Motor neuron (in vitro differentiated cells): ENCODE measurements at regions not wholly inside any gene's neighbourhood (a gene's known extent, or its start where the extent isn't known, plus 50 kb on each side); places are given as distances from the start of the nearest gene placed in this dataset.

Source experiments
- ATAC-seq, 8 experiments: fragments of 200-7000 bp; cut with Tn5 transposase; replicated peaks in 6 of 8; 2 replicates each; pipeline ENCODE4 v1.8.0; 2021; ENCODE audit warnings: mild to moderate bottlenecking in 8 of 8, moderate library complexity in 8 of 8
- H3K27ac ChIP-seq, 2 donors: fragments of 250-450 bp; sonication (Bioruptor Pico); 2 replicates each; pipeline ENCODE4 v1.9.0; 2021; ENCODE audit warnings: antibody characterized with exemption in 2 of 2, mild to moderate bottlenecking in 2 of 2, moderate library complexity in 1 of 2
- H3K4me1 ChIP-seq, 2 donors: fragments of 250-450 bp; sonication (Bioruptor Pico); replicated peaks in 1 of 2; 2 replicates each; pipeline ENCODE4 v1.6.1; 2021; ENCODE audit warnings: antibody characterized with exemption in 2 of 2, mild to moderate bottlenecking in 2 of 2, moderate library complexity in 1 of 2
- H3K4me3 ChIP-seq, 5 donors: fragments of 250-450 bp; sonication (Bioruptor Pico); 2 replicates each; pipeline ENCODE4 v1.9.0; 2021; ENCODE audit warnings: antibody characterized with exemption in 5 of 5, mild to moderate bottlenecking in 5 of 5, moderate library complexity in 4 of 5
- WGBS, 10 experiments: fragments of 450-650 bp; shearing (Covaris generic); methylation state at CpG; one replicate each; pipeline ENCODE4 v1.0.0; 2022; 5-methylcytosine and 5-hydroxymethylcytosine counted together
- in situ Hi-C, 9 experiments: fragments of 400-800 bp; cut with MboI; loops; one replicate each; pipeline ENCODE4 v1.15.0; 2021; ENCODE audit warnings: low sequenced_read_pairs in 9 of 9, low pct_unique_long_range_greater_than_20kb in 2 of 9; ENCODE audit not compliant: unreplicated experiment in 9 of 9

DNA sequence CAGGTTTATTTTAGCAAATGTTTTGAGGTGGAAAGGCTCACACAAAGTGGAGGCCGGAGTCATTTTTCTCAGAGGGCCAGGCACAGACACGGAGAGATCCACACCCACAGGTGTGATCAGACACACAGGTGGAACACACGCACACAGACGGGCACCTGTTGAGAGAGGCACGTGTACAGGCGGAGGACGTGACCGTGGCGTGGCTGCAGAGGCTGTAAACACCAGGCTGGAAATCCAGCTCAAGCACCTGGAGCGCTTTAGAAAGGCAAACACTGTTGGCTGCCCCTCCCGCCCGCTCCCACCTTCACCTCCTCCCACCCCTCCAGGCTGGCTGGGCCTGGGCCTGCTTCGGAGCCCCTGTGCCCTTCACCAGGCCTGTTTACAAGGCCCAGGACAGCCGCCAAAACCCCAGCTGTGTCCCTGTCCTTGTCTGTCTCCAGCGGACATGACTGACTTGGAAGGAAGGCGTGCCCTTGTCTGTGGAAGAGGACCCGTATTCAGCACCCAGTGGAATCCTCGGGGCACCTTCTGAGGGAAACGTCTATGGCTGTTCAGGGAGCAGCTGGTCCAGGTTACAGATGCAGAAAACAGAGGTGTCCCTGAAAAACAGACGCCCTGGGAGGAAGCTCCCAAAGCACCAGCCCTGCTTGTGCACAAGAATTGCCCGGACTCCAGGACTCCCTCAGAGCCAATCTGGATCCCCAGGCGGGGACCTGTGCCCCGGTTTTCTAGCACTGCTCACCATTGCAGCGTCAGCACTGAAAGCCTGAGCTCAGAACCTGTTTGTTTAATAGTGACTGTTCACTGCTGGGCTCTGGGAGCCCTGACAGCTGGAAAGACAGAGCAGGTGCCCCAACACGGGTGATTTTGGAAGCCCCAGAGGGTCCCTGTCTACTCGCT, 134.3 kb upstream of the HAAO start:
- 20 to 100% (median 80%) methylated on average over 1 to 6 of the region's 26 CpGs; no CpG with 5 or more reads in 2 of the 10 experiments for WGBS, 10 experiments
- peaks cover 65 to 68% of the 10 kb centered on the region in 2 donors for H3K4me1 ChIP-seq
- no peak for ATAC-seq
- peak overlapping the region in 1 of 2 donors; percentile 23 for H3K27ac ChIP-seq
- H3K4me3 ChIP-seq: no peak overlapping the region
- in situ Hi-C loops: loop anchor here in 3 of 9 experiments (25.0 kb wide), 3 partner anchors 89 to 561 kb away; partner anchors contain the start of gene ZFP36L2 (in 1 of the 3)

DNA sequence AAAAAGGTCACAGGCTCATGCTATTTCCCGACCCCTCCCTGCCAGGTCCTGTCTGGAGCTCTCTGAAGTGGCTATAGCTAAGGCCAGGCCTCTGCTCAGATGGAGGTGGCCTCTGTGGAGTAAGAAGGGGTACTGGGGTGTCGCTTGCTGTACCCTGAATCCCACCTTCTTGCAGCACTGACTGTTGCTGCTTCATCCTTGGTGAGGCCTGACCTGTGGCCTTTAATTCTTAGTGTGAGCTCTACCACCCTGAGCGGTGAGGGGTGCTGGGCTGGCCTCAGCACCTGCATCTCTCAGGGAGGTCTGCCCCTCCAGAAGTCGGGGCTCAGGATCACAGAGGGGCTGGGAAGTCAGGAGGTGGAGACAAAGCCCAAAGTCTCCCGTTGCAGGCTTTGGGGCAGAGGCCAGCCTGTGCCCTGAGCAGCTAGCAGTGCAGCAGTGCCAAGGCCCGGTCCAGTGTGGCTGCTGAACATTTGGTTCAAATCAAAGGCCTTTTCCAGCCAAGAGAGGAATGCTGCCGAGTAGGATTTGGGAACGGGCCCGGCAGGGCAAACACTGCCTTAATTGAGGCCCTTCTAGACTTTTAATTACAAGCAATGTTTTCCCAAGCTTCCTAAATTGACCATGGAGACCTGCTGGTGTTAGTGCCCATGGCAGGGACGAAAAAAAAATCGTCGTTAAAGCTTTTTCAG, 133.5 kb upstream of the HAAO start:
- WGBS, 10 experiments: 8 to 78% (median 50%) methylated on average over 2 to 10 of the region's 12 CpGs; no CpG with 5 or more reads in 1 of the 10 experiments
- in situ Hi-C loops: loop anchor here in 3 of 9 experiments (25.0 kb wide), 3 partner anchors 89 to 561 kb away; partner anchors contain the start of gene ZFP36L2 (in 1 of the 3)
- no peak for ATAC-seq
- Histone ChIP-seq H3K27ac (peak overlapping the region in 1 of 2 donors; percentile 80), H3K4me3 (no peak overlapping the region), H3K4me1 (peaks cover 65 to 68% of the 10 kb centered on the region in 2 donors)

GRCh38 chr2:42924418-42924886, 132.1 kb upstream of the HAAO start:
- Histone ChIP-seq H3K27ac (peak overlapping the region; percentile 76 to 80), H3K4me3 (no peak overlapping the region), H3K4me1 (peaks cover 57% of the 10 kb centered on the region in 2 donors)
- 4 to 13% methylated on average over 3 to 8 of the region's 12 CpGs; no CpG with 5 or more reads in 8 of the 10 experiments for WGBS, 10 experiments
- ATAC-seq: peak in 7 of 8 experiments; percentile 3 to 56 (median 16)
- in situ Hi-C loops: no loop called here

- Histone ChIP-seq H3K4me3 (no peak overlapping the region), H3K4me1 (peaks cover 51% of the 10 kb centered on the region in 2 donors), H3K27ac (peak overlapping the region; percentile 76 to 80)
- 14 to 100% (median 80%) methylated on average over 1 to 2 of the region's 5 CpGs; no CpG with 5 or more reads in 4 of the 10 experiments for WGBS, 10 experiments
- peak in 1 of 8 experiments; percentile 3 for ATAC-seq
- in situ Hi-C loops: no loop called here
Observed at GRCh38 chr2:42923580-42924417, 131.4 kb upstream of the HAAO start.

GRCh38 chr2:42922790-42923579, 130.6 kb upstream of the HAAO start:
- Histone ChIP-seq H3K4me1 (peaks cover 43 to 45% of the 10 kb centered on the region in 2 donors), H3K27ac (no peak overlapping the region), H3K4me3 (no peak overlapping the region)
- peak in 3 of 8 experiments; percentile 1 to 5 (median 3) for ATAC-seq
- 0 to 100% (median 76%) methylated on average over 1 to 5 of the region's 6 CpGs; no CpG with 5 or more reads in 4 of the 10 experiments for WGBS, 10 experiments
- in situ Hi-C loops: no loop called here

GRCh38 chr2:42922293-42922692, 129.9 kb upstream of the HAAO start:
- H3K27ac ChIP-seq: no peak overlapping the region
- ATAC-seq: no peak
- H3K4me1 ChIP-seq: peaks cover 36 to 41% of the 10 kb centered on the region in 2 donors
- H3K4me3 ChIP-seq: no peak overlapping the region
- in situ Hi-C loops: no loop called here
- WGBS, 10 experiments: 0 to 100% (median 75%) methylated on average over 1 to 2 of the region's 2 CpGs; no CpG with 5 or more reads in 4 of the 10 experiments

DNA sequence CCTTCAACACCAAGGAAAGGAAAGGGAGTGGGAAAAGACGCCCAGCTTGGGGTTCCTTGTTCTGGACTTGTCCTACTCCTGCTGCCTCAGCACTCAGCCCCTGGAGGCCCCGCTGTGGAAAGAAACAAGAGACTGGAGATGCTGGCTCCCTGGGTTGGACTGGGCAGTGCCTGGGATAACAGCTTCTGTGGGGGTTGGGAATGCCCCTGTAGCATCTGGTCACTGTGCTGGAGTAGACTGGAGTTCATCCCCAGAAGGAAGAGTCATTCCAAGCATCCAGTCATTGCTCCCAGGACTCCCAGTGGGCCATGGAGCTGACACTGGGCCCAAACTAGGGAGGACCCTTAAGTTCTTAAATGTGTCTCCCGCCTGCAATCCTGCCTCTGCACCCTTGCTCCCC, 129.3 kb upstream of the HAAO start:
- 71 to 100% (median 94%) methylated on average over 1 to 3 of the region's 3 CpGs; no CpG with 5 or more reads in 6 of the 10 experiments for WGBS, 10 experiments
- no peak overlapping the region for H3K4me3 ChIP-seq
- in situ Hi-C loops: no loop called here
- ATAC-seq: no peak
- peaks cover 32 to 39% of the 10 kb centered on the region in 2 donors for H3K4me1 ChIP-seq
- no peak overlapping the region for H3K27ac ChIP-seq

GRCh38 chr2:42921147-42921520, 128.8 kb upstream of the HAAO start:
- in situ Hi-C loops: no loop called here
- Histone ChIP-seq H3K4me3 (no peak overlapping the region), H3K27ac (no peak overlapping the region), H3K4me1 (peaks cover 26 to 35% of the 10 kb centered on the region in 2 donors)
- ATAC-seq: no peak
- WGBS, 10 experiments: 62 to 100% methylated on average over 1 to 4 of the region's 4 CpGs; no CpG with 5 or more reads in 8 of the 10 experiments

GRCh38 chr2:42920446-42921146, 128.2 kb upstream of the HAAO start:
- Histone ChIP-seq H3K27ac (no peak overlapping the region), H3K4me1 (peaks cover 21 to 30% of the 10 kb centered on the region in 2 donors), H3K4me3 (no peak overlapping the region)
- in situ Hi-C loops: no loop called here
- 80 to 96% (median 90%) methylated on average over 1 to 7 of the region's 15 CpGs; no CpG with 5 or more reads in 5 of the 10 experiments for WGBS, 10 experiments
- ATAC-seq: no peak

DNA sequence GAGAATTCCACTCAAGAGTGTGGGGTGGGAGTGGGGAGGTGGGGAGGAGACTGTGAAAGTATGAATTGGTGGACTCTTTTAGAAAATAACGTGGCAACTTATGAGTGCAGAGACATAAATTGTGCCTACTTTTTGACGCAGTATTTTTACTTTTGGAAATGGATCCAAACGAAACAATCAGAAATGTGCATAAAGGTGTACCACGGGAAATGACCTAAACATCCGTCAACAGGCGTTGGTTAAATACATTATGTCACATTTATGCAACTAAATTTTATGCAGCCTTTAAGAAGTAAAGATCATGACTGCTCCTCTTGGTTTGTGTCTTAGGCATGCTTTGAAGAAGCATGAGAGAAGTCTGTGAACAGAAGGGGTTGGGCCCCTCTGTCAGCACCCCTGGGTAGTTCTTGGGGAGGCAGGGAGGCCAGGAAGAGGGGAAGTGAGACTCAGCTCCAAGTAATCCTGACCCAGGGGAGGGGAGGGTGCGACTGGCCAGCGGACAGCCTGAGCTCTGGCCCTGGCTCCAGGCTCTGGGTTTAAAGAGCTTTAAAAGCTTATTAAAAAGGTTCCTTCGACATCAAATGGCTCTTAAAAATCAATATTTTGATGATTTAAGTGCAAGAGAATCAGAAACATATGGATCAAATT, 126.4 kb upstream of the HAAO start:
- Histone ChIP-seq H3K27ac (no peak overlapping the region), H3K4me3 (no peak overlapping the region), H3K4me1 (peaks cover 3 to 12% of the 10 kb centered on the region in 2 donors)
- peak in 2 of 8 experiments; percentile 15 for ATAC-seq
- 0 to 100% (median 51%) methylated on average over 1 to 8 of the region's 9 CpGs; no CpG with 5 or more reads in 2 of the 10 experiments for WGBS, 10 experiments
- in situ Hi-C loops: no loop called here

- H3K4me3 ChIP-seq: no peak overlapping the region
- no peak overlapping the region for H3K27ac ChIP-seq
- peaks cover 2 to 8% of the 10 kb centered on the region in 2 donors for H3K4me1 ChIP-seq
- WGBS, 10 experiments: 8 to 100% (median 92%) methylated on average over 1 to 8 of the region's 13 CpGs; no CpG with 5 or more reads in 1 of the 10 experiments
- ATAC-seq: peak in 2 of 8 experiments; percentile 7 to 33
- in situ Hi-C loops: no loop called here
Observed at GRCh38 chr2:42918041-42918440, 125.7 kb upstream of the HAAO start.
